Neutrophil (primary cell): ENCODE measurements at regions not wholly inside any gene's neighbourhood (a gene's known extent, or its start where the extent isn't known, plus 50 kb on each side); places are given as distances from the start of the nearest gene placed in this dataset.

Experiments used
- H3K27ac ChIP-seq: fragments of 200-600 bp; sonication (generic); 2 replicates; pipeline ENCODE4 v1.5.1; 2016; ENCODE audit warnings: mild to moderate bottlenecking, moderate library complexity
- H3K27me3 ChIP-seq: fragments of 200-600 bp; sonication (generic); 2 replicates; pipeline ENCODE4 v1.6.0; 2016; ENCODE audit warnings: mild to moderate bottlenecking
- H3K36me3 ChIP-seq: fragments of 200-600 bp; sonication (generic); 2 replicates; pipeline ENCODE4 v1.5.1; 2017
- H3K4me1 ChIP-seq, 2 experiments: fragments of 200-600 bp in 1 of 2; sonication (generic) in 1 of 2; 1 replicate in 1 of 2; 2 replicates in 1 of 2; pipeline versions ENCODE4 v1.5.1 to v1.6.1; 2013 to 2016; ENCODE audit warnings: low read depth in 1 of 2, low read length in 1 of 2, mild to moderate bottlenecking in 1 of 2, moderate library complexity in 1 of 2; ENCODE audit not compliant: control insufficient read depth in 1 of 2, insufficient read depth in 1 of 2
- H3K4me3 ChIP-seq, 2 experiments: fragments of 200-600 bp in 1 of 2; sonication (generic) in 1 of 2; 1 replicate in 1 of 2; 2 replicates in 1 of 2; pipeline ENCODE4 v1.5.1; 2013 to 2016; ENCODE audit warnings: low read depth in 1 of 2, low read length in 1 of 2, mild to moderate bottlenecking in 1 of 2, moderate library complexity in 1 of 2
- H3K9me3 ChIP-seq: fragments of 200-600 bp; sonication (generic); 2 replicates; pipeline ENCODE4 v1.5.1; 2016
- TF ChIP-seq, protein P1 (sequence below): fragments of 200-600 bp; sonication (generic); IDR thresholded peaks from 2 replicates; pipeline ENCODE4 v1.5.1; 2016; ENCODE audit warnings: antibody characterized with exemption

DNA sequence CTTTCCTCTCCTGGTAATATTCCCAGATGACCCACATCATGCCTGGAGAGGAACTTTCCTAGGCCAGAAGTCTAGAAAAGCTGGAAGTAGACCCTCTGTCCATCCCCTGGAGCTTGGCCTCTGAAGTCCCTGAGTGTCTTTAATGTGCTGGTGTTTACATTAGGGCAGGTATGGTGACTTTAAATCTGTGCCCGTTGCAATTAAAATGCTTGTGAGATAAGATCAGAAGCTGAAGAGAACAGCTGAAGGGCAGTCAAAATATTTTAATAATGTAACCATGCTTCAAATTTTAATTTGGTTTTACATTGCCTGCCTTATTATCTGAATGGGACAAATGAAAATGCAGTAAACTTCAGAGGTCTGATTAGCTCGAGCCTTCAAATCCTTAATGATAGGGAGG lies 1022.5 kb downstream of the BCL11B start:
- no peak overlapping the region for H3K27ac ChIP-seq
- H3K27me3 ChIP-seq = no peaks in the 10 kb centered on the region
- TF ChIP-seq, protein P1, sequence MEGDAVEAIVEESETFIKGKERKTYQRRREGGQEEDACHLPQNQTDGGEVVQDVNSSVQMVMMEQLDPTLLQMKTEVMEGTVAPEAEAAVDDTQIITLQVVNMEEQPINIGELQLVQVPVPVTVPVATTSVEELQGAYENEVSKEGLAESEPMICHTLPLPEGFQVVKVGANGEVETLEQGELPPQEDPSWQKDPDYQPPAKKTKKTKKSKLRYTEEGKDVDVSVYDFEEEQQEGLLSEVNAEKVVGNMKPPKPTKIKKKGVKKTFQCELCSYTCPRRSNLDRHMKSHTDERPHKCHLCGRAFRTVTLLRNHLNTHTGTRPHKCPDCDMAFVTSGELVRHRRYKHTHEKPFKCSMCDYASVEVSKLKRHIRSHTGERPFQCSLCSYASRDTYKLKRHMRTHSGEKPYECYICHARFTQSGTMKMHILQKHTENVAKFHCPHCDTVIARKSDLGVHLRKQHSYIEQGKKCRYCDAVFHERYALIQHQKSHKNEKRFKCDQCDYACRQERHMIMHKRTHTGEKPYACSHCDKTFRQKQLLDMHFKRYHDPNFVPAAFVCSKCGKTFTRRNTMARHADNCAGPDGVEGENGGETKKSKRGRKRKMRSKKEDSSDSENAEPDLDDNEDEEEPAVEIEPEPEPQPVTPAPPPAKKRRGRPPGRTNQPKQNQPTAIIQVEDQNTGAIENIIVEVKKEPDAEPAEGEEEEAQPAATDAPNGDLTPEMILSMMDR = no peak
- H3K9me3 ChIP-seq = no peaks in the 10 kb centered on the region
- no peaks in the 10 kb centered on the region for H3K36me3 ChIP-seq
- no peaks in the 10 kb centered on the region for H3K4me1 ChIP-seq
- H3K4me3 ChIP-seq = no peak overlapping the region

DNA sequence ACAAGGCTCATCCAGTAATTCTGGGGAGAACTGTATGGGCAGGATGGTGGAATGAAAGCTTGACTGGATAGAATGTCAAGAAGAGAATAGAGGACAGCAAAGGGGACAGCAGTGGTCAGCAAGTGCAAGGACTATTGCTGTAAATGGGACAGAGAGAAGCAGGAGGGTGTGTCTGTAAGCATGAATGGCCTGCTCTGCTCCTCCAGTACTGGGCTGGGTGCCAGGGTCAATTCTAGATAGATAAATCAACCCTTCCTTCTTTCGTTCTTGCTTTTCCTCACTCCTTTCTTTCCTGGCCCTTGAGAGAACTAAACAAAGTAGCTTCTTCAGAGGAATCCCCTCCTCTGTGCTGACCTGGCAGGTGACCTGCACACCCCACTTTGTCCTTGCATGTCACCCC lies 1019.2 kb downstream of the BCL11B start:
- H3K27ac ChIP-seq = no peak overlapping the region
- no peaks in the 10 kb centered on the region for H3K27me3 ChIP-seq
- H3K9me3 ChIP-seq = no peaks in the 10 kb centered on the region
- H3K4me1 ChIP-seq = no peaks in the 10 kb centered on the region
- H3K36me3 ChIP-seq = no peaks in the 10 kb centered on the region
- no peak overlapping the region for H3K4me3 ChIP-seq
- TF ChIP-seq, protein P1 = no peak

DNA sequence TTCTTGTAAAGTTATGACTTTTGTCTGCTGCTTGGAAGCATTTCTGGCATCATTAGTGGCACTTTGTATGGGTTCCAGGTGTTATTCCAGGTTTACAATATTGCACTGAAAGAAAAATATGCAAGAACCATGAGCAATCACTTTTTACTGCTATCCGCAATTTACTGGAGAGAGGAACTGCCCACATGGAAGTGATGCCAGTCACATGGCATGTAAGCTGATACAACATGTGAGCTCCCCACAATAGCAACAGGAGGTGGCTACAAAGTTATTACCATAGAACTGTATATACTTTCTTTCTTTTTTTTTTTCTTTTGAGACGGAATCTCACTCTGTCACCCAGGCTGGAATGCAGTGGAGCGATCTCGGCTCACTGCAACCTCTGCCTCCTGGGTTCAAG lies 1012.1 kb downstream of the BCL11B start:
- TF ChIP-seq, protein P1 = no peak
- Histone ChIP-seq H3K27me3 (no peaks in the 10 kb centered on the region), H3K27ac (no peak overlapping the region), H3K4me1 (no peaks in the 10 kb centered on the region), H3K4me3 (no peak overlapping the region), H3K9me3 (no peaks in the 10 kb centered on the region), H3K36me3 (no peaks in the 10 kb centered on the region)

DNA sequence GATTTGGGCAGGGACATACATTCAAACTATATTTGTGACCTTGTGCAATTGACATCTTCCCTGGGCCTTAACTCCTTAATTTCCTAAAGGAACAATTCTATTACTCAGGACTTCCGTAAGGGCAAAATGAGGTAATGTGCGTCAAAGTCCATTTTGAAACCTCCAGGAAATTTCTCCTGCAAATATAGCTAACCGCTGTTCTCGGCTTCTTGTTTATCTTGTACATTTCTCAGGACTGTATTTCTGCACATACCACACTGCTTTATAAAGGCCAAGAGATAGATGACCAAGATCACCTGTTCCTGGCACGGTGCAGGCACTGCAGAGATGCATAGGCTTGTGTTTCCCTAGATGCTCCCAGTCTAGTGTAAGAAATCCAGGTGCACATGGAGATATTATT lies 1009.4 kb downstream of the BCL11B start:
- no peak overlapping the region for H3K4me3 ChIP-seq
- H3K27ac ChIP-seq = no peak overlapping the region
- TF ChIP-seq, protein P1 = no peak
- H3K4me1 ChIP-seq = no peaks in the 10 kb centered on the region
- no peaks in the 10 kb centered on the region for H3K9me3 ChIP-seq
- H3K27me3 ChIP-seq = no peaks in the 10 kb centered on the region
- no peaks in the 10 kb centered on the region for H3K36me3 ChIP-seq

DNA sequence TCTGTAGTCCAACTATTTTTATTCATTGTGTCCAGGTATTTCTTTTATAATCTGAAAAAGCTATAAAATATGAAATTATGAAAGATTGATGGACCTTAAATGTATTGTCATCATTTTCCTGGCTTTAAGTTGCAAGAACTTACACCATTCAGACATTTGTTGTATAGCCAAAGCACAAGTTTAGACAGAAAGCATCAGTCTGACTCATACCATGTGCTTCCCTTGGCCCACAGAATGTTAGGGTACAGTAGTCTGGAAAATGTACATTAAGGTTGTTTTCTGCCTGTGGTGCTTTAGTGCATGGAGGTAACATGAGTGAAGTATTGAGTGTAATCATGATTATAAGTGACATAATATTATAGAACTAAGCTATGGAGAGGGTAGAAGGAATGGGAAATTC lies 1002.5 kb downstream of the BCL11B start:
- no peaks in the 10 kb centered on the region for H3K27me3 ChIP-seq

More for the DNA sequence above, 1002.5 kb downstream of the BCL11B start:
- no peaks in the 10 kb centered on the region for H3K36me3 ChIP-seq
- no peak overlapping the region for H3K27ac ChIP-seq
- no peaks in the 10 kb centered on the region for H3K4me1 ChIP-seq
- no peak overlapping the region for H3K4me3 ChIP-seq
- TF ChIP-seq, protein P1 = no peak
- no peaks in the 10 kb centered on the region for H3K9me3 ChIP-seq
